ENCODE measurements at regions not wholly inside any gene's neighbourhood (a gene's known extent, or its start where the extent isn't known, plus 50 kb on each side); places are given as distances from the start of the nearest gene placed in this dataset.

GRCh38 chr7:97470726-97471125 is 261.2 kb upstream of the TAC1 start:
- H3K4me1 ChIP-seq: no peaks in the 10 kb centered on the region
- TF ChIP-seq, protein P1, sequence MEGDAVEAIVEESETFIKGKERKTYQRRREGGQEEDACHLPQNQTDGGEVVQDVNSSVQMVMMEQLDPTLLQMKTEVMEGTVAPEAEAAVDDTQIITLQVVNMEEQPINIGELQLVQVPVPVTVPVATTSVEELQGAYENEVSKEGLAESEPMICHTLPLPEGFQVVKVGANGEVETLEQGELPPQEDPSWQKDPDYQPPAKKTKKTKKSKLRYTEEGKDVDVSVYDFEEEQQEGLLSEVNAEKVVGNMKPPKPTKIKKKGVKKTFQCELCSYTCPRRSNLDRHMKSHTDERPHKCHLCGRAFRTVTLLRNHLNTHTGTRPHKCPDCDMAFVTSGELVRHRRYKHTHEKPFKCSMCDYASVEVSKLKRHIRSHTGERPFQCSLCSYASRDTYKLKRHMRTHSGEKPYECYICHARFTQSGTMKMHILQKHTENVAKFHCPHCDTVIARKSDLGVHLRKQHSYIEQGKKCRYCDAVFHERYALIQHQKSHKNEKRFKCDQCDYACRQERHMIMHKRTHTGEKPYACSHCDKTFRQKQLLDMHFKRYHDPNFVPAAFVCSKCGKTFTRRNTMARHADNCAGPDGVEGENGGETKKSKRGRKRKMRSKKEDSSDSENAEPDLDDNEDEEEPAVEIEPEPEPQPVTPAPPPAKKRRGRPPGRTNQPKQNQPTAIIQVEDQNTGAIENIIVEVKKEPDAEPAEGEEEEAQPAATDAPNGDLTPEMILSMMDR (IDR thresholded peaks at IDR 0.05): no peak
- TF ChIP-seq POLR2A (IDR thresholded peaks at IDR 0.05): no peak

GRCh38 chr7:97471491-97471890 is 260.4 kb upstream of the TAC1 start:
- Histone ChIP-seq H3K36me3 (no peaks in the 10 kb centered on the region), H3K4me3 (no peak overlapping the region), H3K4me1 (no peaks in the 10 kb centered on the region), H3K27ac (no peak overlapping the region), H3K9me3 (no peaks in the 10 kb centered on the region), H3K27me3 (no peaks in the 10 kb centered on the region)
- DNase-seq: no peak
- TF ChIP-seq, protein P1 (IDR thresholded peaks at IDR 0.05): no peak
- no peak for TF ChIP-seq POLR2A (IDR thresholded peaks at IDR 0.05)

More at GRCh38 chr7:97470726-97471125, 261.2 kb upstream of the TAC1 start:
- H3K36me3 ChIP-seq: no peaks in the 10 kb centered on the region
- H3K27ac ChIP-seq: no peak overlapping the region
- no peaks in the 10 kb centered on the region for H3K9me3 ChIP-seq
- DNase-seq: no peak
- no peak overlapping the region for H3K4me3 ChIP-seq
- H3K27me3 ChIP-seq: no peaks in the 10 kb centered on the region

- H3K4me1 ChIP-seq: no peaks in the 10 kb centered on the region
- no peak for DNase-seq
- no peaks in the 10 kb centered on the region for H3K9me3 ChIP-seq
- H3K27ac ChIP-seq: no peak overlapping the region
- H3K27me3 ChIP-seq: no peaks in the 10 kb centered on the region
- H3K4me3 ChIP-seq: no peak overlapping the region
- TF ChIP-seq POLR2A (IDR thresholded peaks at IDR 0.05): no peak
- TF ChIP-seq, protein P1 (IDR thresholded peaks at IDR 0.05): no peak
- H3K36me3 ChIP-seq: no peaks in the 10 kb centered on the region
Observed at GRCh38 chr7:97479740-97480290, 252.1 kb upstream of the TAC1 start.

GRCh38 chr7:97480772-97481390 is 251.0 kb upstream of the TAC1 start:
- Histone ChIP-seq H3K9me3 (no peaks in the 10 kb centered on the region), H3K4me3 (no peak overlapping the region), H3K4me1 (no peaks in the 10 kb centered on the region), H3K27me3 (no peaks in the 10 kb centered on the region), H3K36me3 (no peaks in the 10 kb centered on the region), H3K27ac (no peak overlapping the region)
- no peak for TF ChIP-seq POLR2A (IDR thresholded peaks at IDR 0.05)
- TF ChIP-seq, protein P1 (IDR thresholded peaks at IDR 0.05): no peak
- DNase-seq: no peak

GRCh38 chr7:97495487-97495886 is 236.4 kb upstream of the TAC1 start:
- Histone ChIP-seq H3K27me3 (no peaks in the 10 kb centered on the region), H3K9me3 (no peaks in the 10 kb centered on the region), H3K4me3 (no peak overlapping the region), H3K27ac (no peak overlapping the region), H3K36me3 (no peaks in the 10 kb centered on the region), H3K4me1 (no peaks in the 10 kb centered on the region)
- DNase-seq: no peak
- TF ChIP-seq, protein P1 (IDR thresholded peaks at IDR 0.05): peak in 3 of 6 experiments; percentile 10 to 32 (median 21)
- no peak for TF ChIP-seq POLR2A (IDR thresholded peaks at IDR 0.05)

Data from Peyer's patch (tissue), 4 donors.